ENCODE measurements at regions not wholly inside any gene's neighbourhood (a gene's known extent, or its start where the extent isn't known, plus 50 kb on each side); places are given as distances from the start of the nearest gene placed in this dataset.
"Not testable (repeated sequence)": the region's sequence is repeated elsewhere in the genome, so short reads cannot be mapped to it uniquely, and the experiment has no call there.

DNA sequence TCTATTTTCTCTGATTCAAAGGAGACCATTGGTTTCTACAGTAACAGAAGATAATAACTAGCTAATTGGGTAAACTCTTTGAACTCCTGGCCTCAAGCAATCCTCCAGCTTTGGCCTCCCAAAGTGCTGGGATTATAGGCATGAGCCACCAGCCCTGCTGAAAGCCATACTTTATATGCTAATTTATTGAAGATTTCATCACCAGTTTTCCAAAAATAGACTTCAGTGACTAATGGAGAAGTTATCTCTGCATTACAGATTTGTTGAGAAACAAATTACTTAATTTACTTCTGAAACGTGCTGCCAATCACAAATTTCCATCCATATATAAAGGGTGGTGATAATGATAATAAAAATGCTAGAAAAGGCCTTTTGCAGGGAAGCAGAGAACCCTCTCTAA is 1758.1 kb upstream of the SEL1L start:
- no peak for DNase-seq (ENCODE audit: low read depth)

GRCh38 chr14:83294941-83295340 is 1761.3 kb upstream of the SEL1L start:
- DNase-seq (ENCODE audit: low read depth) = no peak

DNA sequence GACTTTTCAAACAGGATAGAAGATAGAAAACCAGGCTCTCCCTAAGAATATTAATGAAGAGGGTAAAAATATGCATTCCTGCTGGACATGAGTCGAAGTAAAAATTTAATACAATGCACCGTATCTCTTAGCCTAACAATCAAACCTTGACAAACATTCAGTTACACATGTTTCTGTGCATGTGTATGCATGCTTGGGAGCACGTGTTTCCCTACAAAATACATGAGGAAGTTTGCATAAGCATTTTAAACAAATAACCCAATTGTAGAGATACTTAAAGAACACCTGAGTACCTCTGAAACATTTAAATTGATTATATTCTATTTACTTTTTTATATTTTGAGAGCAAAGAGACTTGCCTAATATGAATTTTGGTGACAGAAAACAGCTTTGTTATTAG is 1763.7 kb upstream of the SEL1L start:
- no peak for DNase-seq (ENCODE audit: low read depth)

DNA sequence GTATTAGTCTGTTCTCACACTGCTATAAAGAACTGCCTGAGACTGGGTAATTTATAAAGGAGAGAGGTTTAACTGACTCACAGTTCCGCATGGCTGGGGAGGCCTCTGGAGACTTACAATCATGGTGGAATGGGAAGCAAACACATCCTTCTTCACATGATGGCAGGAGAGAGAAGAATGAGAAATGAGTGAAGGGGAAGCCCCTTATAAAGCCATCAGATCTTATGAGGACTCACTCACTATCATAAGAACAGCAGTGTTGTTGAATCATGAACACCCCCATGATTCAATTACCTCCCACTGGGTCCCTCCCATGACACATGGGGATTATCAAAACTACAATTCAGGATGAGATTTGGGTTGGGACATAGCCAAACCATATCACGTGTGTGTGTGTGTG is 1764.4 kb upstream of the SEL1L start:
- DNase-seq (ENCODE audit: low read depth) = not testable (repeated sequence)

DNA sequence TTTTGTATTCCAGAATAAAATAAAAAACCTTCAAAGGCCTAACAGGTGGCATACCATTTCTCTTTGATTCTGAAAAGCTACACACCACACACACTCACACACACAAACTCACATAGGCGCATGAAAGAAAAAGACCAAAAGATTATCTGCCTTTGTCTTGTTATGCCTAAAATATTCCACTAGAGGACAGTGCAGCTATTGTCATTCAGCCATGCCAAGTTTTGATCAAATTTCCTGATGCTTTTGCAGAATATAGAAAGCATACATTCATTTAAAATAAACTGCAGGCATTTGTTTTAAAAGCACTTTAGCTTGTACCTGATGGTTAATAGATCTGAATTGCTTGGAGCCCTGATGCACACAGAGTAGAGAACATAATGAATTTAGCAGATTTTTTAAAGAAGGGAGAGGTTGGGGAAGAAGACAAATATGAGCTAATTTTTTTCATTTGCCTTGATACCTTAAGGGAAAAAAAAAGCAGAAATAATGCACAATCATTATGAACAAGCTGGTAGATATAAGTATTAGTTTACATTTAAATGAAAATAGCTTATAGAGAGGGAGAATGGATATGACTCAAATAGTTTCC is 1766.9 kb upstream of the SEL1L start:
- no peak for DNase-seq (ENCODE audit: low read depth)

- no peak for DNase-seq (ENCODE audit: low read depth)
These were observed 1768.1 kb upstream of the SEL1L start for GRCh38 chr14:83301791-83302190.

DNA sequence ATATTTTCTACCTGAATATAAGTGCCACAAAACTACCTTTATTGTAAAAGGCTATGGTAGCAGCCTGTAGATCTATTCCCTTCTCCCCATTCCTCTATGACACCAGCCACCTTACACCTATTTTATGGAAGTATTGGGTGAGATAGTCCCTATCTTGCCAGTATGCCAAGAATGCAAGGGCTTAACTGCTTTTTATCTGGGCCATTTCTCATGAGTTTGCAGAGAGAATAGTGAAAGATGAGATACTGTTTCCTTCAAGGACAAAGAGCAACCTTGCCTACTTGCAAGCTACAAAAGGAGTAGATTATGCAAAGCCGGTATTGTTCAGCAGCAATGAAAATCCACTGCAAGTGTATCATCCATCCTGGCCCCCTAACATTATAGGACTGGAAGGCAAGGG is 1775.6 kb upstream of the SEL1L start:
- DNase-seq (ENCODE audit: low read depth) = no peak

- DNase-seq (ENCODE audit: low read depth) = no peak
These were observed 1776.2 kb upstream of the SEL1L start for GRCh38 chr14:83309833-83310232.

DNA sequence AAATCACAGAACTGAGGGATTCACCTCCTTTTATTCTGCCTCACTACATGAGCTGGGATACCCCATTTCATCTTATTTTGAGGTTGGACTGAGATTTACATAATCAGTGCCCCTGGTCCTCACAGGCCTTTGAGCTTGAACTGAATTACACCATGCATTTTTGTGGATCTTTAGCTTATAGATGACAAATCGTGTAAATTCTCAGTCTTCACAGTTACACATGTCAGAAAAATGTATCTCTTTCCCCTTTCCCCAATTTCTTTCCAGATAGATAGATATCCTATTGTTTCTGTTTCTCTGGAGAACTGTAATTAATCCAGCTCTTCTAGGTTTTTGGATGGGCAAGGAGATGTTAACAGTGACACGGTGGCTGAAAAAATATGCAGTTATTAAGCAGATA is 1778.9 kb upstream of the SEL1L start:
- no peak for DNase-seq (ENCODE audit: low read depth)

DNA sequence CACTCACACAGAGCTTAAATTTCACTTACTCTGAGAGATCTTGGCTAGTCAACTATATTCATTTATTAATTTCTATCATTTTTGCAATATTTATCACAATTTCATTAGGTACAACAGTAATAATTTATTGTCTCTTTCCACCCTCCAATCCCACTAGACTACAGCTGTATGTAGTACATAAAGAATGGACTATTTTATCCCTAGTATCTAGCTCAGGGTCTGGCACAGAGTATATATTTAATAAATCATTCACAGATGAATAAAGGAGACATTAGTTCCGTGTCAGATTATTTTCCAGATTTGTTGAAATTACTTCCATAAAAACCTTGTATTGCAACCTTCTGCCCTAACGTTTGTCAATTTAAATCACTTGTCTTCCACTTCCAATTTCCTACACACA is 1781.1 kb upstream of the SEL1L start:
- no peak for DNase-seq (ENCODE audit: low read depth)

DNA sequence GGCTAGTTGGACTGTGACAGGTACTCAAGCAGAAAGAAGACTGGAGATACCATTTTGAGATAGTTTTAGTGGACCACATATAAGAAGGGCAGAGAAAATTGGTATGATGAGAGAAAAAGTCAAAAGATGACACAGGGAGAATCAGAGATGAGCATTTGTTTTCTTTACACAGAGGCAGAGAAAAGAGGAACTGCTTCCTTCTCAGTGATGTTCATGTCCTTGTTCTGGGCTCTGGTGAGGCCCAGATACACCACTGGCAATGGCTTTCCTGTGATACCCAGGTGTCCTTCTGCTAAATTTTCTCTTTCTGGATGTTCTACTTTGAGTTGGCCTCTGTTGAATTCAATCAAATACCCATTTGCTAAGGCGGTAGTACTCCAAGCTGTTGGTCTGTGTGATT is 1782.7 kb upstream of the SEL1L start:
- no peak for DNase-seq (ENCODE audit: low read depth)

DNA sequence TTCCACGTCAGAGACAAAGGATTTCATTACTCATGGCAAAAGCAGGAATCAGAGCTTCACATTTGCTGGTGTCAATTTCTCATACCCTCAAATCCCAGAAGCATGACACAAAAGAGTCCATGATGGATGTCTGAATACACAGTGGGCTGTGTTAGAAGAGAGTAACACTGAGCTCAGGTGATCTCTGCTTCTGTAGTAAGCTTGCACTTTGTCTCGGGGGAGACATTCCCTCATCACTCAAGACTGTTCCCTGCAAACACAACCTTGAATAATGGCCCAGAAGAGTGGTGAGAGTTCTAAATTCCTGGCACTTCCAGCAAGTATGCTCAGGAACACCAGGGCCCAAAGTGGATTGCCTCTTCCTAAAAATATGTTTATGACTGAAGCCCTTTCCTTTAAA is 1787.2 kb upstream of the SEL1L start:
- no peak for DNase-seq (ENCODE audit: low read depth)

DNA sequence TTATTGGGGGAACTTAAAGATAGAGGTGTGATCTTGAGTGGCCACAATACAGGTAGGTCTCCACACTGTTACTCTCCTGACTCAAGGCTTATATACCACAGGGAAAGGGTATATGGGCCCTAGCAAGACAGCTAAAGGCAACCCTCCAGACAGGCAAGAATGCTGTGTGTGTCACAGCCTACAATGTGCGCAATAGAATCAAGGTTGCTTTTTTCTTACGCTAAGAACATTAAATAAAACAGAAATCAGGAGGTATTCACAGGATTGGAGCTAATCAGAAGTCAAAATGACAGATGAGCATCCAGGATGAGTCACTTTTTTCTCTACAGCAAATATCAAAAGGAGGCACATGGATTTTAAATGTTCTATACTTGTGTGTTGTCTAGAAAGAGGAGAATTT is 1797.9 kb upstream of the SEL1L start:
- DNase-seq (ENCODE audit: low read depth) = no peak

DNA sequence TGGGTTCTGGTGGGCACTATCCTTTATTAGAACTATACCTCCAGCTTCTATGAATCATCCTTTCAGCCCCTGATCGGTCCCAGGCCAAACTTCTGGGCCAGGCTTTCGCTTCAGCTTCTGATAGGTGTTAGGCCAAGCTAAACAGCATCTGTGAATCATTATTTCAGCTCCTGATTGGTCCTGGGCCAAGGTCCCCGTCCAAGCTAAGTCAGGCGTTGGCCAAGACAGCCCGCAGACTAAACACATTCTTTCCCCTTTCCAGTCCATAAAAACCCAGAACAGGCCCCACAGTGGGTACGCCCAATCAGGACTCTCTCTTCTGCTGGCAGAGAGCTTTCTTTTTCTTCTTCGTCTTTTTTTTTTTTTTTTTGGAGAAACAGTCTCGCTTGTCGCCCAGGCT is 1808.9 kb upstream of the SEL1L start:
- DNase-seq (ENCODE audit: low read depth) = no peak

DNA sequence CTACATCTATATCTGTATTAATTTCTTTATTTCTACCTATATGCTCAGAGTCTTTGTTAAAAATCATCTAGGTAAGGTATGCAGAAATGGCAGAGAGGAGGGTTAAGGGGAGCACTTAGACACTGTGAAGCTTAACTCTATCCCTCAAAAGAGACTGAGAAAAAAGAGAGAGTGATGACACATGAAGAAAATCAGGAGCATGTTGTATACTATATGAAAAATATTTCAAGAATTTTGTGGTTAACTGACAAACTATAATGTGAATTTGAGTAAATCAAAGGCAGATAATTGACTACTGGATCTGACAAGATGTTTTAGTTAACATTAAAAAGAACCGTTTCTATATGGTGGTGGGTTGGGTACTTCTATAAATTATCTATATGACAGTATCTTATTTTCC is 1814.2 kb upstream of the SEL1L start:
- DNase-seq (ENCODE audit: low read depth) = no peak

DNA sequence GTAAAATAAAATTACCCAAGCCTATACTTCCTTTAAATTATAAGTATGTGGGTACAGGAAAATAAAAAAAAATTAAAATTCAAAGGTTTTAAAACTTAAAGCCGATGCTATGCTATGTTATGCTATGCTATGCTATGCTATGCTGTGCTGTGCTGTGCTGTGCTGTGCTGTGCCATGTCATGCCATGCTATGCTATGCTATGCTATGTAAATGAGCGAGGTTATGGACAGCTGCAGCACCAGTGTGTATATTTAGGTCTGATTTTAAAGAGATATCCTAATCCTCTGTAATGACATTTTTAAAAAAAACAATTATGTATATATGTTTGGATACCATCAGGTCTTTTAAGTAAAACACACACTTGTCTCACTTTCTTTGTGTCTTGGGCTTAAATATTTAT is 1822.0 kb upstream of the SEL1L start:
- DNase-seq (ENCODE audit: low read depth) = no peak

GRCh38 chr14:83356080-83356479 is 1822.4 kb upstream of the SEL1L start:
- no peak for DNase-seq (ENCODE audit: low read depth)

DNA sequence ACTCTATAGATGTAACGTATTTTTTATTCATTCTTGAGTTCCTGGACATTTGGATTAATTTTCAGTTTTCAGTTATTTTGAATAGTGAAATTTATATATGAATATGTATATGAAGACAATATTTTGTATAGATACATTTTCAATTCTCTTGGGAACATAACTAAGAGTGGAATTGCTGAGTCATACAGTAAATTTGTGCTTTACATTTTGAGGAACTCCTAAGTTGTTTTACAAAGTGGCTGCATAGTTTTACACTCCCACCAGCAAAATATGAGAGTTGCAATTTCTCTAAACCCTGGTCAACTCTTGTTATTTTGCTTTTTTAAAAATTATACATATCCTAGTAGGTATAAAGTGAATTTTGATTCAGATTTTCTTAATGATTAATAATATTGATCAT is 1838.6 kb upstream of the SEL1L start:
- DNase-seq (ENCODE audit: low read depth) = no peak

GRCh38 chr14:83379436-83379835 is 1845.8 kb upstream of the SEL1L start:
- DNase-seq (ENCODE audit: low read depth) = no peak

GRCh38 chr14:83384253-83384652 is 1850.6 kb upstream of the SEL1L start:
- DNase-seq (ENCODE audit: low read depth) = no peak

DNA sequence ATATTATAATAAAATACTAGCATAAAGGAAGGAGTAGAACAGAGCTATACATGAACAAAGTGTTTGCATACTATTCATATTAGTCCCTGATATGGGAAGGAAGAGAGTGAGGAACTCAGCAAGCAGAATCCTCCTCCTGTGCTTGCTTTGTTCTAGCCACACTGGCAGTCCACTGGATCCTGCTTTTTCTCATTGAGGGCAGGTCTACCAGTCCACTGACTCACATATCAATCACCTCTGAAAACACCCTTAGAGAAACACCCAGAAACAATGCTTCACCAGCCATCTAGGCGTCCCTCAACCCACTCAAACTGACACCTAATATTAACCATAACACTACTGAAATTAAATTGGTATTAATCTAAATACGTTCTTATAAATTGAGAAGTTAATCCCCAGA is 1861.7 kb upstream of the SEL1L start:
- no peak for DNase-seq (ENCODE audit: low read depth)

DNA sequence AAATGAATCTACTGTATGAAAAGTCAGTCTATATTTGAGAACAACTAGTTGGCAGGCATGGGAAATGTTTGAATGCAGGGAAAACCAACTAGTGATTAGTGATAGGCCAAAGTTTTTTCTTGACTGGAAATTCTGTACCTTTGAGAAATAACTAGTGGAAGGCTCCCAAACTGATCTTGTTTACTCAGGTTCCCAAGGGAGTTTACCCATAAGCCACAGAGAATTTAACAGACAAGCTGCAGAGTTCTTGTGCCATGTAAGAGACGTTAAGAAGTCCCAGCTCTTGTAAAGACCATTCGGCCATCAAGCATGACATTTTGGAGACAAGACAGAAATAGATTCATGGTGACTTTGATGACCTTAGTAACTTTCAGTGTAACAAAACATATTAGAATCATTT is 1882.8 kb upstream of the SEL1L start:
- no peak for DNase-seq (ENCODE audit: low read depth)

DNA sequence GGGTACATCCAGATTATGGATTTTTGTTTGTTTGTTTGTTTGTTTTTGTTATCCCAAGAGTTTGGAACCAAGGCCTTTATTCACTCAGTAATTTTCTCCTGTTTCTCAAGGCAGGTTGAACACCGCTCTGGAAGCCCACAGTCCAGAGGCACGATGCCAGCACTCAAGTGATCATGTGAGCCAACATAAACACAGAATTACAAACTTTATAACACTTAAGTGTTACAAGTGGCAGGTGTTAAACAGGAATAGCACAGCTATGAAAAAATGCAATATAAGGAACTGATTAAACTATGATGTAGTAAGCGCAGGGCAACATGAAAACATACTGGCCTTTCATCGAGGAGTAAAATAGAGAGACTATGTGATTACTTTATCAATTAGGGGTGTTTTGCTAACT is 1885.8 kb upstream of the SEL1L start:
- DNase-seq (ENCODE audit: low read depth) = no peak

DNA sequence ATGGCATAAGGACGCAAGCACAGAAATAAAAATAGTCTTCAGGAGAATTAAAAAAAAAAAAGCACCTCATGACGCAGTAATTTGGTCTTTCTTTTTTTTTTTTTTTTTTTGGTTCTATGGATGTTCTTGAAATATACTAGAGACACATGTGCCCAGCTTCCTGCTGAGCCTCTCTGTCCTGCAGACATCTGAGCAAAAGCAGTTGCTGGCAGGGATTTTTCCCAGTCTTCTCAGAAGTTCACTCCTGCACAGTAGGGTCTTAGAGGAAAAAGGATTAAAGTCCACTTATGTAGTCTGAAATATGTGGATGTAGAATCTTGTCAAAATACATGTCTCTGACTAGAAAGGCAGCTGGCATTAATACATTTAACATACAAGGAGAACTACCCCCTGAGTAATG is 1888.1 kb upstream of the SEL1L start:
- DNase-seq (ENCODE audit: low read depth) = no peak

DNA sequence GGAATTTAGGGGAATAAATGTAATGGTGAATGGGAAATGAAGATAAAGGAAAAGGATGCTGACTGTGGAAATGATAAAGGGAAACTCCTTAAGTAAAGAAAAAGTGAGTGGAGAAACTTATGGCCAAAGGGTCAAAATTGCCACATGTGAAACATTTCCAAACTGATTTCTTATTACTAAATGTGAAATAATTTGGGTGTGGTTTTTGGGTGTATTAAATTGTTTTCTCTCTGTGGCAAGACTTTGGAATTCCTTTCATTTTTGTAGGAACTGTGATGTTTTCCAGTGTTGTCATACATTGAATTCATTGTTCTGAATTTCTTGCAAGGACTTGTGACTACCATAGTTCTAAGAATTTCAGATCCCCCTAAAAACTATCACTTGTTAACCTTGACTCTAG is 1891.5 kb upstream of the SEL1L start:
- DNase-seq (ENCODE audit: low read depth) = no peak

All from M059J (cell line).